ENCODE measurements at regions not wholly inside any gene's neighbourhood (a gene's known extent, or its start where the extent isn't known, plus 50 kb on each side); places are given as distances from the start of the nearest gene placed in this dataset.

DNA sequence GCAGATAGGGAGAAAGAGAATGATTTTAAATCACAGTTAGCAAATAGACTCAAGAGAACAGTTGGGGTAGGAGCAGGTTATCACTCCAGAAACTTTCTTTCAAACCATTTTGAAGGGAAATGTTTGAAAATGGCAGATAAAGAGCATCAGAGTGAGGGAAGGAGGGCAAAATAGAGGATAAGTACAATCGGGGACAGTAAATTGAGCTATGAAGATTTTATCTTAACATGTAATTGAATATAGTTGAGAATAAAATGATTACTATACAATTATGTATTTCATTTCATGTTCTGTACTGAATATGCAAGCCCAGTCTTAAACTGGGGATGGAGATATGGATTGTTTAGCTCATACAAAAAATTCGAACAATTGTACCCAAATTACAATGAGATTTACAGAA, 54.0 kb downstream of the MAP10 start:
- CTCF ChIA-PET = no interaction called here
- H3K27ac ChIP-seq (ENCODE audit: low read depth in 2 of 2, low read length in 1 of 2) = no peak overlapping the region
- H3K4me2 ChIP-seq = no peak overlapping the region
- no peaks in the 10 kb centered on the region for H3K79me2 ChIP-seq (ENCODE audit: insufficient read depth)
- peaks cover 0 to 10% of the 10 kb centered on the region in 2 experiments; a peak in 1 of 4 replicates for H3K4me1 ChIP-seq (ENCODE audit: control insufficient read depth in 1 of 2, insufficient read depth in 2 of 2, low read depth in 1 of 2, low read length in 1 of 2)
- H3K27me3 ChIP-seq (ENCODE audit: insufficient read depth) = no peaks in the 10 kb centered on the region
- H3K9me2 ChIP-seq = no peaks in the 10 kb centered on the region
- POLR2A ChIA-PET = no interaction called here
- no peak overlapping the region for H3K4me3 ChIP-seq (ENCODE audit: low read depth in 2 of 2, low read length in 1 of 2)
- DNase-seq = peak; percentile 34
- no peak overlapping the region for H3K9ac ChIP-seq
- H3K9me3 ChIP-seq = no peaks in the 10 kb centered on the region
- TF ChIP-seq TEAD4 (IDR thresholded peaks at IDR 0.05; ENCODE audit: borderline replicate concordance, insufficient read depth) (no peak), GATA2 (CRISPR knock-in tag; IDR thresholded peaks at IDR 0.05) (peak; percentile 76), ELF1 (IDR thresholded peaks at IDR 0.05) (no peak), FOXJ3 (CRISPR knock-in tag; IDR thresholded peaks at IDR 0.05) (no peak), FOXM1 (IDR thresholded peaks at IDR 0.05; ENCODE audit: low read depth) (no peak), EP300 (IDR thresholded peaks at IDR 0.05; ENCODE audit: borderline replicate concordance in 1 of 2, low read depth in 1 of 2, low read length in 1 of 2) (peak in 1 of 2 experiments; percentile 39; a peak in 1 of 4 replicates), GABPA (IDR thresholded peaks at IDR 0.05; ENCODE audit: low read depth) (no peak), NRF1 (IDR thresholded peaks at IDR 0.05; ENCODE audit: low read depth, low read length) (no peak), MXI1 (IDR thresholded peaks at IDR 0.05; ENCODE audit: low read depth, low read length) (no peak), NFIC (IDR thresholded peaks at IDR 0.05; ENCODE audit: borderline replicate concordance) (no peak), RCOR1 (IDR thresholded peaks at IDR 0.05; ENCODE audit: low read length) (peak; percentile 66; the same call in 1 of the 2 replicates), YY1 (IDR thresholded peaks at IDR 0.05; ENCODE audit: low read depth) (no peak), RXRA (IDR thresholded peaks at IDR 0.05; ENCODE audit: borderline replicate concordance, low read depth) (no peak), POLR2AphosphoS5 (IDR thresholded peaks at IDR 0.05; ENCODE audit: low read depth, low read length) (no peak), FOSL2 (IDR thresholded peaks at IDR 0.05; ENCODE audit: borderline replicate concordance, low read depth) (no peak), RAD21 (IDR thresholded peaks at IDR 0.05; ENCODE audit: low read length) (no peak), CHD2 (IDR thresholded peaks at IDR 0.05; ENCODE audit: low read length, partially characterized antibody) (no peak), JUND (IDR thresholded peaks at IDR 0.05) (no peak)
- TF ChIP-seq, protein P1, sequence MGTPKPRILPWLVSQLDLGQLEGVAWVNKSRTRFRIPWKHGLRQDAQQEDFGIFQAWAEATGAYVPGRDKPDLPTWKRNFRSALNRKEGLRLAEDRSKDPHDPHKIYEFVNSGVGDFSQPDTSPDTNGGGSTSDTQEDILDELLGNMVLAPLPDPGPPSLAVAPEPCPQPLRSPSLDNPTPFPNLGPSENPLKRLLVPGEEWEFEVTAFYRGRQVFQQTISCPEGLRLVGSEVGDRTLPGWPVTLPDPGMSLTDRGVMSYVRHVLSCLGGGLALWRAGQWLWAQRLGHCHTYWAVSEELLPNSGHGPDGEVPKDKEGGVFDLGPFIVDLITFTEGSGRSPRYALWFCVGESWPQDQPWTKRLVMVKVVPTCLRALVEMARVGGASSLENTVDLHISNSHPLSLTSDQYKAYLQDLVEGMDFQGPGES (IDR thresholded peaks at IDR 0.05; ENCODE audit: low read depth, low read length) = no peak
- TF ChIP-seq, protein P2, sequence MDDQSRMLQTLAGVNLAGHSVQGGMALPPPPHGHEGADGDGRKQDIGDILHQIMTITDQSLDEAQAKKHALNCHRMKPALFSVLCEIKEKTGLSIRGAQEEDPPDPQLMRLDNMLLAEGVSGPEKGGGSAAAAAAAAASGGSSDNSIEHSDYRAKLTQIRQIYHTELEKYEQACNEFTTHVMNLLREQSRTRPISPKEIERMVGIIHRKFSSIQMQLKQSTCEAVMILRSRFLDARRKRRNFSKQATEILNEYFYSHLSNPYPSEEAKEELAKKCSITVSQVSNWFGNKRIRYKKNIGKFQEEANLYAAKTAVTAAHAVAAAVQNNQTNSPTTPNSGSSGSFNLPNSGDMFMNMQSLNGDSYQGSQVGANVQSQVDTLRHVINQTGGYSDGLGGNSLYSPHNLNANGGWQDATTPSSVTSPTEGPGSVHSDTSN (IDR thresholded peaks at IDR 0.05) = no peak
- TF ChIP-seq, protein P3, sequence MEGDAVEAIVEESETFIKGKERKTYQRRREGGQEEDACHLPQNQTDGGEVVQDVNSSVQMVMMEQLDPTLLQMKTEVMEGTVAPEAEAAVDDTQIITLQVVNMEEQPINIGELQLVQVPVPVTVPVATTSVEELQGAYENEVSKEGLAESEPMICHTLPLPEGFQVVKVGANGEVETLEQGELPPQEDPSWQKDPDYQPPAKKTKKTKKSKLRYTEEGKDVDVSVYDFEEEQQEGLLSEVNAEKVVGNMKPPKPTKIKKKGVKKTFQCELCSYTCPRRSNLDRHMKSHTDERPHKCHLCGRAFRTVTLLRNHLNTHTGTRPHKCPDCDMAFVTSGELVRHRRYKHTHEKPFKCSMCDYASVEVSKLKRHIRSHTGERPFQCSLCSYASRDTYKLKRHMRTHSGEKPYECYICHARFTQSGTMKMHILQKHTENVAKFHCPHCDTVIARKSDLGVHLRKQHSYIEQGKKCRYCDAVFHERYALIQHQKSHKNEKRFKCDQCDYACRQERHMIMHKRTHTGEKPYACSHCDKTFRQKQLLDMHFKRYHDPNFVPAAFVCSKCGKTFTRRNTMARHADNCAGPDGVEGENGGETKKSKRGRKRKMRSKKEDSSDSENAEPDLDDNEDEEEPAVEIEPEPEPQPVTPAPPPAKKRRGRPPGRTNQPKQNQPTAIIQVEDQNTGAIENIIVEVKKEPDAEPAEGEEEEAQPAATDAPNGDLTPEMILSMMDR (IDR thresholded peaks at IDR 0.05) = no peak
- TF ChIP-seq, protein P4, sequence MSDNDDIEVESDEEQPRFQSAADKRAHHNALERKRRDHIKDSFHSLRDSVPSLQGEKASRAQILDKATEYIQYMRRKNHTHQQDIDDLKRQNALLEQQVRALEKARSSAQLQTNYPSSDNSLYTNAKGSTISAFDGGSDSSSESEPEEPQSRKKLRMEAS (IDR thresholded peaks at IDR 0.05; ENCODE audit: low read depth) = no peak
- H3K36me3 ChIP-seq (replicated peaks in 1 of 2; ENCODE audit: control insufficient read depth in 1 of 2, insufficient read depth in 2 of 2, low read length in 1 of 2) = no peaks in the 10 kb centered on the region
- 17% methylated on average over 2 of the region's 2 CpGs for WGBS (ENCODE audit: low lambda C conversion rate)
- peaks cover 3% of the 10 kb centered on the region for H3F3A ChIP-seq (replicated peaks; ENCODE audit: insufficient read depth)
- H2AFZ ChIP-seq (ENCODE audit: low read depth) = no peak overlapping the region
- H4K20me1 ChIP-seq (ENCODE audit: insufficient read depth) = no peaks in the 10 kb centered on the region

Measured in SK-N-SH (cell line).